H9 (cell line): ENCODE measurements at regions not wholly inside any gene's neighbourhood (a gene's known extent, or its start where the extent isn't known, plus 50 kb on each side); places are given as distances from the start of the nearest gene placed in this dataset.

ENCODE experiments used
- DNase-seq: peaks from one replicate; pipeline ENCODE4 v3.0.0-alpha.2; 2017
- H2AFZ ChIP-seq: one replicate; pipeline ENCODE4 v1.6.1; 2013; ENCODE audit warnings: mild to moderate bottlenecking, low read length, control low read depth, moderate library complexity
- H2AK5ac ChIP-seq: 2 replicates; pipeline ENCODE4 v1.6.1; 2013; ENCODE audit warnings: low read length, control low read depth, mixed read lengths; ENCODE audit not compliant: insufficient read length
- H2BK120ac ChIP-seq: one replicate; pipeline ENCODE4 v1.6.1; 2013; ENCODE audit warnings: low read depth, mild to moderate bottlenecking, low read length, control low read depth, inconsistent platforms; ENCODE audit not compliant: poor library complexity, severe bottlenecking
- H2BK12ac ChIP-seq: 2 replicates; pipeline ENCODE4 v1.6.1; 2013; ENCODE audit warnings: low read length, control low read depth, mixed read lengths, low read depth; ENCODE audit not compliant: insufficient read length
- H2BK15ac ChIP-seq: 2 replicates; pipeline ENCODE4 v1.6.1; 2013; ENCODE audit warnings: low read depth, low read length, control low read depth
- H2BK20ac ChIP-seq: one replicate; pipeline ENCODE4 v1.6.1; 2013; ENCODE audit warnings: low read depth, mild to moderate bottlenecking, low read length, control low read depth, inconsistent platforms; ENCODE audit not compliant: poor library complexity, severe bottlenecking
- H2BK5ac ChIP-seq: 2 replicates; pipeline ENCODE4 v1.6.1; 2013; ENCODE audit warnings: low read length, control low read depth, mixed read lengths; ENCODE audit not compliant: insufficient read length
- H3K14ac ChIP-seq: 2 replicates; pipeline ENCODE4 v1.6.1; 2013; ENCODE audit warnings: low read length, control low read depth; ENCODE audit not compliant: insufficient read depth
- H3K18ac ChIP-seq: 2 replicates; pipeline ENCODE4 v1.6.1; 2013; ENCODE audit warnings: low read depth, mild to moderate bottlenecking, mixed read lengths, low read length, control low read depth; ENCODE audit not compliant: insufficient read length
- H3K23ac ChIP-seq: 2 replicates; pipeline ENCODE4 v1.6.1; 2013; ENCODE audit warnings: low read length, control low read depth, mixed read lengths, low read depth; ENCODE audit not compliant: insufficient read length
- H3K23me2 ChIP-seq: 2 replicates; pipeline ENCODE4 v1.6.1; 2013; ENCODE audit warnings: low read depth, mild to moderate bottlenecking, mixed read lengths, low read length, control low read depth; ENCODE audit not compliant: insufficient read length, poor library complexity, severe bottlenecking
- H3K27ac ChIP-seq: 2 replicates; pipeline ENCODE4 v1.5.1; 2013; ENCODE audit warnings: low read length, control low read depth, mixed read lengths, low read depth; ENCODE audit not compliant: insufficient read length
- H3K27me3 ChIP-seq: 2 replicates; pipeline ENCODE4 v1.6.1; 2013; ENCODE audit warnings: low read length, control low read depth, inconsistent platforms; ENCODE audit not compliant: insufficient read depth
- H3K4ac ChIP-seq: 2 replicates; pipeline ENCODE4 v1.6.1; 2013; ENCODE audit warnings: low read depth, mild to moderate bottlenecking, control low read depth, inconsistent platforms, low read length, moderate library complexity
- H3K4me1 ChIP-seq: 2 replicates; pipeline ENCODE4 v1.6.1; 2013; ENCODE audit warnings: low read length, control low read depth, inconsistent platforms; ENCODE audit not compliant: insufficient read depth
- H3K4me2 ChIP-seq: 2 replicates; pipeline ENCODE4 v1.6.1; 2013; ENCODE audit warnings: low read length, control low read depth, mixed read lengths; ENCODE audit not compliant: insufficient read length, insufficient read depth
- H3K56ac ChIP-seq: 2 replicates; pipeline ENCODE4 v1.6.1; 2013; ENCODE audit warnings: low read depth, mild to moderate bottlenecking, mixed read lengths, low read length, control low read depth; ENCODE audit not compliant: insufficient read length
- H3K79me1 ChIP-seq: 2 replicates; pipeline ENCODE4 v1.6.1; 2013; ENCODE audit warnings: low read depth, mild to moderate bottlenecking, moderate library complexity, low read length, control low read depth, inconsistent platforms; ENCODE audit not compliant: insufficient read depth, poor library complexity, severe bottlenecking
- H3K79me2 ChIP-seq: 2 replicates; pipeline ENCODE4 v1.6.1; 2013; ENCODE audit warnings: low read length, control low read depth, inconsistent platforms; ENCODE audit not compliant: insufficient read depth
- H3K9ac ChIP-seq: 2 replicates; pipeline ENCODE4 v1.6.1; 2013; ENCODE audit warnings: low read length, control low read depth, mixed read lengths; ENCODE audit not compliant: insufficient read length; ENCODE audit errors: extremely low read depth
- H3K9me3 ChIP-seq: one replicate; pipeline ENCODE4 v1.6.1; 2013; ENCODE audit warnings: low read depth, low read length, inconsistent platforms; ENCODE audit not compliant: control insufficient read depth
- H3T11ph ChIP-seq: one replicate; pipeline ENCODE4 v1.6.1; 2013; ENCODE audit warnings: mild to moderate bottlenecking, low read length, control low read depth, inconsistent platforms
- H4K20me1 ChIP-seq: one replicate; pipeline ENCODE4 v1.6.1; 2013; ENCODE audit not compliant: control insufficient read depth, insufficient read length, insufficient read depth
- H4K5ac ChIP-seq: 2 replicates; pipeline ENCODE4 v1.6.1; 2013; ENCODE audit warnings: low read depth, mild to moderate bottlenecking, mixed read lengths, low read length, control low read depth; ENCODE audit not compliant: insufficient read length
- H4K8ac ChIP-seq: replicated peaks from 2 replicates; pipeline ENCODE4 v1.6.1; 2013; ENCODE audit warnings: low read length, control low read depth, mixed read lengths, low read depth; ENCODE audit not compliant: insufficient read length
- H4K91ac ChIP-seq: 2 replicates; pipeline ENCODE4 v1.6.1; 2013; ENCODE audit warnings: low read depth, mild to moderate bottlenecking, moderate library complexity, mixed read lengths, low read length, control low read depth; ENCODE audit not compliant: insufficient read length
- H3K27ac Mint-ChIP-seq, 3 experiments: 2 replicates in 2 of 3; 3 replicates in 1 of 3; pipeline ENCODE4 v1.8.0; 2020 to 2021; ENCODE audit warnings: mixed read lengths in 3 of 3, mild to moderate bottlenecking in 1 of 3, moderate library complexity in 1 of 3
- H3K27me3 Mint-ChIP-seq: 2 replicates; pipeline ENCODE4 v1.8.0; 2021; ENCODE audit warnings: low read depth, mild to moderate bottlenecking, moderate library complexity, mixed read lengths
- H3K36me3 Mint-ChIP-seq, 3 experiments: 2 replicates in 2 of 3; 3 replicates in 1 of 3; pipeline ENCODE4 v1.8.0; 2020 to 2021; ENCODE audit warnings: low read depth in 3 of 3, mixed read lengths in 3 of 3; ENCODE audit not compliant: insufficient read depth in 1 of 3
- H3K4me1 Mint-ChIP-seq, 2 experiments: 2 replicates each; pipeline ENCODE4 v1.8.0; 2020; ENCODE audit warnings: mixed read lengths in 2 of 2
- H3K4me3 Mint-ChIP-seq, 2 experiments: 2 replicates in 1 of 2; 3 replicates in 1 of 2; pipeline ENCODE4 v1.8.0; 2020 to 2021; ENCODE audit warnings: mild to moderate bottlenecking in 2 of 2, mixed read lengths in 2 of 2, moderate library complexity in 1 of 2
- H3K9me3 Mint-ChIP-seq, 2 experiments: 2 replicates in 1 of 2; 3 replicates in 1 of 2; pipeline ENCODE4 v1.8.0; 2020; ENCODE audit warnings: mild to moderate bottlenecking in 2 of 2, mixed read lengths in 2 of 2, moderate library complexity in 1 of 2
- CTCF ChIP-seq: fragments of 200-600 bp; sonication (generic); conservative IDR thresholded peaks from 3 replicates; pipeline ENCODE4 v1.8.0; 2021; ENCODE audit warnings: antibody characterized with exemption, mild to moderate bottlenecking
- WGBS: extraction: QIAGEN DNeasy Blood & Tissue Kit; methylation state at CpG from one replicate; pipeline ENCODE4 v1.1.7; 2013; ENCODE audit warnings: missing lambda C conversion rate, low lambda C conversion rate, mixed read lengths; ENCODE audit not compliant: insufficient read length; ENCODE audit errors: extremely low coverage; 5-methylcytosine and 5-hydroxymethylcytosine counted together

GRCh38 chr3:96646596-96646995, 167.8 kb upstream of the EPHA6 start:
- no peaks in the 10 kb centered on the region for H3K79me1 ChIP-seq
- H3K9ac ChIP-seq, result no peak overlapping the region
- H3K4me3 Mint-ChIP-seq, result no peak overlapping the region
- no peaks in the 10 kb centered on the region for H3K23me2 ChIP-seq
- no peaks in the 10 kb centered on the region for H3K27me3 Mint-ChIP-seq
- no peak overlapping the region for H3K18ac ChIP-seq
- H3K56ac ChIP-seq, result no peak overlapping the region
- H4K5ac ChIP-seq, result no peak overlapping the region
- no peaks in the 10 kb centered on the region for H3K36me3 Mint-ChIP-seq
- H3K27ac ChIP-seq, result no peak overlapping the region
- H2BK12ac ChIP-seq, result no peak overlapping the region
- no peak for TF ChIP-seq CTCF
- H3K4ac ChIP-seq, result no peak overlapping the region
- H4K8ac ChIP-seq, result no peak overlapping the region
- H4K20me1 ChIP-seq, result no peaks in the 10 kb centered on the region
- H3K79me2 ChIP-seq, result no peaks in the 10 kb centered on the region
- H2AFZ ChIP-seq, result no peak overlapping the region
- H2AK5ac ChIP-seq, result no peak overlapping the region
- H3K4me2 ChIP-seq, result no peak overlapping the region
- H3K27ac Mint-ChIP-seq, result no peak overlapping the region
- H3K23ac ChIP-seq, result no peak overlapping the region
- H3K9me3 Mint-ChIP-seq, result no peaks in the 10 kb centered on the region; a peak in 2 of 5 replicates
- no peak for DNase-seq
- no peak overlapping the region for H2BK15ac ChIP-seq
- no peak overlapping the region for H2BK120ac ChIP-seq
- H4K91ac ChIP-seq, result no peak overlapping the region
- H2BK5ac ChIP-seq, result no peak overlapping the region
- no peak overlapping the region for H3K14ac ChIP-seq
- no peaks in the 10 kb centered on the region for H3K27me3 ChIP-seq
- WGBS, result no CpG with 5 or more reads among the region's 20 CpGs
- H3T11ph ChIP-seq, result no peak overlapping the region
- H2BK20ac ChIP-seq, result no peak overlapping the region
- no peaks in the 10 kb centered on the region for H3K9me3 ChIP-seq
- H3K4me1 Mint-ChIP-seq, result peaks cover 0 to 8% of the 10 kb centered on the region in 2 experiments; a peak in 2 of 4 replicates
- H3K4me1 ChIP-seq, result no peaks in the 10 kb centered on the region
